ENCODE measurements at regions not wholly inside any gene's neighbourhood (a gene's known extent, or its start where the extent isn't known, plus 50 kb on each side); places are given as distances from the start of the nearest gene placed in this dataset.
"Not testable (repeated sequence)": the region's sequence is repeated elsewhere in the genome, so short reads cannot be mapped to it uniquely, and the experiment has no call there.

DNA sequence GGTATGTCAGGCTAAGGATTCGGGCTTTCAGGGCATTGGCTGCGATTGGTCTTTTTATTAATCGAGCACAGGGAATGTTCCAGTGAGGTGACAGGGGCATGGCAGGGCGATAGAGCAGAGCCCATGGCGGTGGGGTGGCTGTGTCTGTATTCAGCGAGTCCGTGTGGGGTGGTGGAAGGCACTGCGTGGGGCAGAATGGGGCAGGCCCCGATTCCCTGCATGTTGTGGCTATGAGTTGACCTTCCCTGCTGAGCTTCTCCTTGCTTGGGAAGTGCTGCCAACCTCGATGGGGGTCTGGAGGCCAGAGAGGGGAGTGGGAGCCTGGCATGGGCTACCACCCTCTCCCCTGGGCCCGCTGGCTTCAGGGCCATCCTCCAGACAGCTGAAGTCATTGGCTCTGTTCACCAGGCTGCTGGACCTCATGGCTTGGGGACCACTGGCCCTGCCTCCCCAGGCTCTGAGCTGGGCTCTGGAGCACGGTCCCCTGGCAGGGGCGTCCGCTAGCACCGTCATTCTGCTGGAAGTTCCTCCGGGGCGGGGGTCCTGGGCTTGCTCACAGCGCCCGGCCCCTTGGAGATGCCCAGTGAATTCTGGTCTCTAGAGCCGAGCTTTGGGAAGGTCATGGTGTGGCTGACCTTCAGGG lies 92.1 kb downstream of the NPIPB11 start:
- no peak for DNase-seq
- TF ChIP-seq POLR2A (IDR thresholded peaks at IDR 0.05; ENCODE audit: low read length) = no peak
- no peak for TF ChIP-seq GATA1 (IDR thresholded peaks at IDR 0.05; ENCODE audit: low read depth, low read length)

DNA sequence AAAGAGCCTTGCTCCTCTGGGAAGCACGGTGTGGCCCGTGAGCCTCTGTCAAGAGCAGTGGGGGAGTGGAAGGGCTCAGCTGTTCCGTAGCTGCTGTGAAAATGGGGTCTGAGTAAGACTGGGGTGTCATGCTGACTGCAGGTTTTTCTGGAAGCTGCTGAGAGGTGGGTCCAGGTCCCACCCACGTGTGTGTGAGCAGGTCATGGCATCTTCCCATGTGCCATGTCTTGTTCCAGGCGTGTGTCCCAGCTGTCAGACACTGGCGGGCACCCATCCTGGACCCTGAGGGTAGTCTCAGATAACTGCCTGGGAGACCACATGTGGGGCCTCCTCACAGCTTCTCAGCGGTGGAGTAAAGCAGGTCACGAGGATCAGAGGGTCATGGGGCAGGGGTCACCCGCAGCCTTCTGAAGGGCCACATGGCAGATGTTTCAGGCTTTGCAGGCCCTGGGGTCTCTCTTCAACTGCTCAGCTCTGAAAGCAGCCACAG lies 92.9 kb downstream of the NPIPB11 start:
- DNase-seq = no peak
- no peak for TF ChIP-seq POLR2A (IDR thresholded peaks at IDR 0.05; ENCODE audit: low read length)
- TF ChIP-seq GATA1 (IDR thresholded peaks at IDR 0.05; ENCODE audit: low read depth, low read length) = no peak

DNA sequence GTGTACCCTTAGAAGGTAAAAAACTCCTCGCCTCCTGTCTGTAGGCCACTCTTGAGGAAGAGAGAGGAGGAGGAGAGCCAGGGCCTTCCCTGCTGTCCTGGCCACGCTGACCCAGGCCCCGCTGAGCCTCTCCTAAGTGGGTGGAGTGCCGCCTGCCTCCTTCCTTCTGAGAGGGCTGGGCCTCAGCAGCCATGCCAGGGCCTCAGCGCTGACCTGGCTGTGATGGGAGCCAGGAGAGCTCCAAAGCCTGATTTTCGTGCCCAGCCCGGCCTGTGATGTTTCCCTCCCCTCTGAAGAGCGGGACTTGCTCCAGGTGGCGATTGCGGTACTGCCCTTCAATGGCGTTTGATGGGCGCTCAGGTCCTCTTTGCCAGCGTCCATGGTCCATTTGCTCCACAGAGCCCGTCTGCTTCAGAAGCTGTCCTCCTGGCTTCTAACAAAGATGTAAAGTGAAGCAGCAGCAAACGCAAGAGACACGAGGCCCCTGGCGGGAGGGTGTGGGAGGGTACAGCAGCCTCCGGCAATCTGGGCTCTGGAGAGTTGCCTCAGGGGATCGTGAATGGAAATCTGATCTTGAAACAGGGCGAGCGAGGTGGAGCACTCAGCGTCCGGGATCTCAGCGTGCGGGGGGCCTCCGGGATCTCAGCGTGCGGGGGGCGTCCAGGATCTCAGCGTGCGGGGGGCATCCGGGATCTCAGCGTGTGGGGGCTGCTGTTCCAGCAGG lies 93.5 kb downstream of the NPIPB11 start:
- DNase-seq = no peak
- no peak for TF ChIP-seq GATA1 (IDR thresholded peaks at IDR 0.05; ENCODE audit: low read depth, low read length)

DNA sequence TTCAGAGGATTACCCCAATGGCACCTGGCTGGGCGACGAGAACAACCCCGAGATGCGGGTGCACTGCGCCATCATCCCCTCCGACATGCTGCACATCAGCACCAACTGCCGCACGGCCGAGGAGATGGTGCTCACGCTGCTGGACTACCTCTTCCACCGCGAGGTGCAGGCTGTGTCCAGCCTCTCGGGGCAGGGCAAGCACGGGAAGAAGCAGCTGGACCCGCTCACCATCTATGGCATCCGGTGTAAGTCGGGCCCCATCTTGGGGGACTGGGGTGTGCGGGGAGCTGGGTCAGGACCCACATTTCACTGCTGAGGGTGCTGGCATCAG lies 94.2 kb downstream of the NPIPB11 start:
- not testable (repeated sequence) for DNase-seq

DNA sequence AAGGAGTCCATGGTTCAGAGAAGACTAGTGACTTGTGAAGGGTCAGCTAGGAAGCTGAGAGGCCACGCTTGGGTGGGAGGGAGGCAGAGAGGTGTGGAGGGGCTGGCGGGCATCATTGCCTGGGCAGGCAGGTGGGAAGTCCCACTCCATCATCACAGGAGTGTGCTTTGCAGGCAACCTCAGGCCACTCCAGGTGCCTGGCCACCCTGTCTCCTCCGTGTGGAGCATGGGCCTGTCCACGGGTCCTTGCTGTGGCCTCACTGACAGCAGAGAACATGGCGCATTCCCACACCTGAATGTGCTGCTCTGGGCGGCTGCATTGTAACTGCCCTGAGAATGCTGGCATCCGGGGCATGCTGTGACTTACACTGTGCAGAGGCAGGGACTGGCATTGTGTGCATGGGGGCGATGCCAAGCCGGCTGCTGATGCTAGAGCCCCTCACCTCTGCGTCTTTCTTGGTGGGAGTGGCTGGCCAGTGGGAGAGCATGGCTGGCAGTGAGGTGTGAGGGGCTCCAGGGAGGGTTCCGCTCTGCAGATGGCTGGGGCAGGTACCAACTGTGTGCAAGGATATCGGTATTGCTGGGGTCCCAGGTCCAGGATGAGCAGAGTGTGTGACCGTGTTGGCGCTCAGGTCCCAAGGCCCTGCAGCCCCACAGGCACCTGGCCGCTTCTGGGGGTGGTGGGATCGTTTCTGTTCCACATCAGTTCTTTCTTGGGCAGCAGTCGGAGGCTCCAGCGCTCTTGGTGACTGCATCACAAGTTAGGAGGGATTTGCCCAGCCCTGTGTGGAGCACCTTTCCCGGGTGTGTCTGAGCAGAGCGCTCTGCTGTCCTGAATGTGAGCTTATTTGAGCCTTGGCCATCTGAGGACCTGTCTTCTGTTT lies 94.8 kb downstream of the NPIPB11 start:
- no peak for DNase-seq
- TF ChIP-seq GATA1 (IDR thresholded peaks at IDR 0.05; ENCODE audit: low read depth, low read length) (no peak), POLR2A (IDR thresholded peaks at IDR 0.05; ENCODE audit: low read length) (no peak)

DNA sequence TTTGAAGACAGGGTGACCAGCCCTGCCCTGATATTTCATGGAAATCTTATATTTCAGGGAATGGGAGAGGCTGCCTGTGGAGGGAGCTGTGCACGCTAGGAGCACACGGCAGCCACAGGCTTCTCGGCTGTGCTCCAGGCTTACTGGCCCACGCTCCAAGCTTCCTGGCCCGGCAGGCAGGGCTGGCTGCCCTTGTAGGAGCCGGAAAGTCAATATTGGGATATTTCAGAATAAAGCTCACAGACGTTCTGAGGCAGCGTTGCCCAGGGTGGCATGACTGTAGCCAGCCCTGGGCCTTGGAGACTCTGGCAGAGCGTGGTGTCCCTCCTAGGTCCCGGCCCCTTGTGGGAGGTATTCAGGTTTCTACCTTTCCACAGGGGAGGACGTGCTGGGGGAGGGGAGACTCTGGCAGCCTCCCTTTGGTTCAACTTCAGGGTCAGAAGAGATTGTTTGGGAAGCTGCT lies 95.6 kb downstream of the NPIPB11 start:
- TF ChIP-seq GATA1 (IDR thresholded peaks at IDR 0.05; ENCODE audit: low read depth, low read length) (no peak), POLR2A (IDR thresholded peaks at IDR 0.05; ENCODE audit: low read length) (no peak)
- DNase-seq = no peak

DNA sequence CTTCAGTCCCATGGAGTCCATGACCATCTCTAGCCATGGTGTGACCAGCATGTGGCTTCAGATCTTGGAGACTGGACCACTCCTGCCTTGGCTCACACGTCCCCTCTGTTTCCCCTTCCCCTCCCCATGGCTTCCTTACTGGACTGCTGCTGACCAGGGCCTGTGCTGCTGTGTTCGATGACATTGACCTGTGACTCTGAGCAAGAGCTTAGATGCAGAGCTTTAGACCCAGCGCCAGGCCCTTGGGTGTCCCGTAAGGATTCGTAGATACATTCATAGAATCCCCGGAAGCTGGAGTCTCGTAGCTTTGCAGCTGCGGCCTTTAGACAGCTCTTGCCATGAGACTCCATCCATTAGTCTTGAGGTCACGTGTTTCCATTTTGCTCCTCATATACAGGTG lies 96.3 kb downstream of the NPIPB11 start:
- not testable (repeated sequence) for DNase-seq

DNA sequence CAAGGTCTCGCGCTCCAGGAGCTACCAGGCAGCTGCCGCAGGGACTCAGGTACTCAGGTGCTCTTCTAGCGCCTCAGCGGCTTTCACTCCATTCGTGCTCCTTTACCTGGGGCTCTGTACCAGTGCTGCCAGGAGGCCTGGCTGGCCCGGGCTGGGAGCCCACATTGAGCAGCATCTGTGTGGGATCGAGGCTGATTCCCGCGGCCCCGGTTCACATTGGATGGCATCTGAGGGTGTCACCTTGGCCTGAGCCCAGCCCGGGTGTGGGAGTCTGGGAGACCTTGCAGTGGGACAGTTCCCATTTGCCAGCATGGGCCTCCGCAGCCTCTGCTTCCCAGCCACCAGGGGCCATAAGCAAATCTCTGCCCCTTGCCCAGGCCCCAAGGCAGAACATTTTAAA lies 96.9 kb downstream of the NPIPB11 start:
- DNase-seq = not testable (repeated sequence)

DNA sequence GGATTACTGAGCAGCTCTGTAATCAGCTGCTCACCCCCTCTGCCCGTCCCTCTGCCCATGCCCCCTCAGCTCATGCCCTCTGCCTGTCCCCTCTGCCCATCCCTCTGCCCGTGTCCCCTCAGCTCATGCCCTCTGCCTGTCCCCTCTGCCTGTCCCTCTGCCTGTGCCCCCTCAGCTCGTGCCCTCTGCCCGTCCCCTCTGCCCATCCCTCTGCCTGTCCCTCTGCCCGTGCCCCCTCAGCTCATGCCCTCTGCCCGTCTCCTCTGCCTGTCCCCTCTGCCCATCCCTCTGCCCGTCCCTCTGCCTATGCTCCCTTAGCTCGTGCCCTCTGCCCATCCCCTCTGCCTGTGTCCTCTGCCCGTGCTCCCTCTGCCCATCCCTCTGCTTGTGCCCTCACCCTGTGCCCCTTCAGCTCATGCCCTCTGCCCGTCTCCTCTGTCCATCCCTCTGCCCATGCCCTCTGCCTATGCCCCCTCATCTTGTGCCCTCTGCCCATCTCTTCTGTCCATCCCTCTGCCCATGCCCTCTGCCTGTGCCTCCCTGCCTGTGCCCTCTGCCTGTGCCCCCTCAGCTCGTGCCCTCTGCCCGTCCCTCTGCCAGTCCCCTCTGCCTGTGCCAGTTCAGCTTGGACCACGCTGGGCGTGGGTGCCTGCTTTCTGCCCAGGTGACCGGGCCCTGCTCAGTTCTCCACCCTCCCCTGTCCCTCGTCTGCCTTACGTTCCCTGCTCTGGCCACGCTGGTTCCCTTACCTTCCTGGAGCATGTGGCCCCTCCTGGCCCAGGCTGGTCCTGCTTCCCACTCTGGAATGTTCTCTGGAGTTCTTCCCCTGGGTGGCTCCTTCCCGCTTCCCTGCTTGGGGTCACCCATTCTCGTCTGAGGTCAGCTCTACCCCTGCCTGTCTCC lies 97.6 kb downstream of the NPIPB11 start:
- no peak for TF ChIP-seq GATA1 (IDR thresholded peaks at IDR 0.05; ENCODE audit: low read depth, low read length)
- no peak for TF ChIP-seq POLR2A (IDR thresholded peaks at IDR 0.05; ENCODE audit: low read length)
- no peak for DNase-seq

DNA sequence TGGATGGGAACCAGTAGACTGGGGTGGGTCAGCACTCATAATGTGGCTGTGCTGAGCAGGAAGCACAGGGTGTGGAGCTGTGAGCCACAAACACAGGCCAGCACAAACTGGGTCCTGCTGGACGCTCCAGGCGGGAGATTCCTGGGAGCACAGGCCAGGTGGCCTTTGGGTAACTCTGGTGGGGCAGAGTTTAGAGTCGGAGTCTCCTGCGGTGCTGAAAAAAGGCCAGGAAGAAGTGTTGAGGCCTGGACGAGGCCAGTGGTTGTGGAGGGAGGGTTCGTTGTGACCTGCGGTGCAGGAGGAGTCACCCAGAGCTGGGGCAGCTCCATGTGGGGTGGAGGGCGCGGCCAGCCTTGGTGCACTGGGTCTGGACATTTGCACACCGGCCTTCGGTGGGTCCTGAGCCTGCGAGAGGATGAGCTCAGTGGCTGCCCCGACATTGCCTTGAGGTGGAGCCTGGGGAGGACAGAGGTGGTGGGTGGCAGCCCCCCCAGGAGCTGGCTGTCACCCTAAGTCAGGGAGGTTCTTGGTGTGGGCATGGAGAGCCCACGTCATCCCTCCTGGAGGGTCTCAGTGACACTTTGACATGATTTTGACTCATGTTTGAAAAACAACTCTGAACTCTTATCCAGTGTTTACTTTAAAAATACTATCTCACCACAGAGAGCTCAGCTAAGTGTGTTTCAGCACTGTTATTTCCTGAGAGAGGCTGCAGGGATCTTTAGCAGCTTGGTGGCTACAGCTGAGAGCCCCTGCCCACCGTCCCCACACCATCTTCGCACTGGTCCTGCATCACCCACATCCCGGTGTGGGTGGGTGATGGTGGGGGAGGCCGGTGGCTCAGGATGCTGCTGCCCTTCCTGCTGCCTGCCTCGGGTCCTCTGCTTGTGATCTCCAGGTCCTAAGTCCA lies 98.7 kb downstream of the NPIPB11 start:
- no peak for DNase-seq
- TF ChIP-seq GATA1 (IDR thresholded peaks at IDR 0.05; ENCODE audit: low read depth, low read length) (no peak), POLR2A (IDR thresholded peaks at IDR 0.05; ENCODE audit: low read length) (no peak)

DNA sequence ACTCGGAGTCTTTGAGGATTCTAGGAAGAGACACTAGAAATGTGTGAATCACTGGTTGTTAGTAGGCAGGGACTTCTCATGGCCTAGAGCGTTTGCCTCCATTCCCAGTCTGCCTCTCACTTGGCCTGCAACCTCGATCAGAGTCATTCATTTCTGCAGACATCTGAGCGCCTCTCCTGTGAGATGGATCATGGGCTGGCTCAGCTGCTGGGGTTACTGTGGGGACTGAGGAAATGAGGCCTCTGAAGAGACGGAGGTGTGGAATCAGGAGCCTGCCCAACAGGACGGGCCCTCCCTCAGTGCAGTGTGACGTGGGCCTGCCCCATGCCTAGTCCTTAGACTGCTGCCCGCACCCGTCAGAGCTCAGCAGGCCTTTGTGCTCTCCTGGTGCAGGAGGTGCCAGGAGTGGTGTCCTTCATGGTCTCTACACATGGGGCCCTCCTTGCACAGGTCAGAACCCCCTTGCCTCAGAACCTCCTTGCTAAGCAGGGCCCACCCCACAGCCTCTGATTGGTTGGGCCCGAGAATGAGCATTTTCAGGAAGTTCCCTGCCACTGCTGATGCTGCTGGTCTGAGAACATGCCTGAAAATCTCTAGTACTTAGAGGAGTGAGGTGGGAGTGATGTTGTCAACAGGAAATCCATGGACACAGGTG lies 99.4 kb downstream of the NPIPB11 start:
- DNase-seq = no peak

DNA sequence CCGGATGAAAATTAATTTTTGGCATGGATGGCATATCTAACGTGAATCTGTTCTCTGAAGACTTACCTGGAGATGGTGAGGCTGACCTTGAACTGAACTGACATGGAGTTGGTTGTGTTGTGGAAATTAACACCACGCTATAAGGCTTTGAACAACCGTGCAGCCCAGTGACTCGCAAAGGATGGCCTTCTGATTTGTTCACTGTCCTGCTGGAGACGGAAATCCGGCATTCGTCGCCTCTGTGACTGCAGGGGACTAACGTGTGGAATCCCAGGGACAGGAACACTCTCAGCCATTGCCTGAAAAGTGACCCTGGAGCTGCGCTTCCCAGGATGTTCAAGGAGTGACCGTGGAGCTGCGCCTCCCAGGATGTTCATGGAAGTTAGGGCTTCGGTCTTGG lies 100.3 kb downstream of the NPIPB11 start:
- DNase-seq = no peak
- TF ChIP-seq POLR2A (IDR thresholded peaks at IDR 0.05; ENCODE audit: low read length) = no peak
- TF ChIP-seq GATA1 (IDR thresholded peaks at IDR 0.05; ENCODE audit: low read depth, low read length) = no peak

More for the DNA sequence above, 99.4 kb downstream of the NPIPB11 start:
- TF ChIP-seq GATA1 (IDR thresholded peaks at IDR 0.05; ENCODE audit: low read depth, low read length) (no peak), POLR2A (IDR thresholded peaks at IDR 0.05; ENCODE audit: low read length) (no peak)

DNA sequence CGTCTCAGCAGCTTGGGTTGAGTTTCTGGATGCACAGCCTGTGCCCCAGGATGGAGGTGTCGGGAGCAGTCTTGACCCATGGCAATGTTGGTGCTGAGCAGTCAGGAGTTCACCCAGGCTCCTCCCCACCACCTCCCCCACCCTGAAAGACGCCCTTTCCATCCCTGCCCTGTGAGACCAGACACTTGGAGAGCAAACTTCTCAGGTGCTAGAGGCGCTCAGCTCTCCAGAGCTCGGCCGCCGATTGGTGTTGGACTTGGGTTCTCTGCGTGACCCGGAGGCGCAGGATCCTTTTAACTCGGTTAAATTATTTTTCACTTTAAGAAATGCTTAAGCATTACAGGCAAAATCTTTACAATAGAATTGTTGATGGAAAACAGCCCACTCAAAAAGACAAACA lies 101.5 kb downstream of the NPIPB11 start:
- not testable (repeated sequence) for DNase-seq
